ENCODE measurements at regions not wholly inside any gene's neighbourhood (a gene's known extent, or its start where the extent isn't known, plus 50 kb on each side); places are given as distances from the start of the nearest gene placed in this dataset.
"Not testable (repeated sequence)": the region's sequence is repeated elsewhere in the genome, so short reads cannot be mapped to it uniquely, and the experiment has no call there.

- DNase-seq, result not testable (repeated sequence)
Observed at GRCh38 chr15:91415258-91415657, 315.2 kb downstream of the SV2B start.

DNA sequence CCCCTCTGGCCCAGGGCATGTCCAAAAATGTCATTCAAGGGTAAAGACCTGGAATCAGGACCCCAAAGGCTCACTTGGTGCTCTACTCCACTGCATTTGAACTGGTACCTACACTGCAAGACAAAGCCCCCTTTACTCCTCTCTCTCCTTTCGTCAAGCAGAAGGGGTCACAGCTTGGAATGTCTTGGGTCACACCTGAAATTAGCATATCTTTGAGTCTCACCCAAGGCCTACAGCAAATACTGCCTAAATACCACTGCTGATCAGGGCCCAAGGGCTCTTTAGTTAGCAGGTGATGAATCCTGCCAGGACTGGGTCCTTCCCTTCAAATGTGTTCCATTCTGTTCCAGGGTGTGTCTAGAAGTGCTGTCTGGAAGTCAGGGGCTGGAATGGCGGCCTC is 320.6 kb downstream of the SV2B start:
- DNase-seq, result no peak

- no peak for DNase-seq
Observed at GRCh38 chr15:91422797-91423196, 322.7 kb downstream of the SV2B start.

GRCh38 chr15:91424001-91424400 is 323.9 kb downstream of the SV2B start:
- no peak for DNase-seq

DNA sequence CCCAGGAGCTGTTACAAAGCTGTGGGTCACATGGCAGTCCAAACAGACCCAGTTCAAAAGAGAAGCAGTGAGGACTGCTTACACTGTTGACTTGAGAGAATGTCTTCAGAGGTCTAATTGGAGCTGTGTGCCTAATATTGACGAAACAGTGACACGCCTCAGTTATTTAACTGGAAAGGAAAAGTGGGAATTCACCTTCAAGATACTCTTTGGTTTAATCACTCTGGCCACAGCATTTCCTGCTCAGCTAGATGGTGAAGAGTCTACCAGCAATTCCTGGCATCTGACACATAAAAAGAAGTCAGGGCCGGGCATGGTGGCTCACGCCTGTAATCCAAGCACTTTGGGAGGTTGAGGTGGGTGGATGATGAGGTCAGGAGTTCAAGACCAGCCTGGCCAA is 326.4 kb downstream of the SV2B start:
- no peak for DNase-seq

GRCh38 chr15:91429973-91430372 is 329.9 kb downstream of the SV2B start:
- DNase-seq, result no peak

GRCh38 chr15:91431041-91431715 is 331.1 kb downstream of the SV2B start:
- DNase-seq, result no peak

GRCh38 chr15:91435113-91435512 is 335.1 kb downstream of the SV2B start:
- DNase-seq, result no peak

GRCh38 chr15:91444656-91445055 is 344.6 kb downstream of the SV2B start:
- DNase-seq, result no peak

- no peak for DNase-seq
Observed at GRCh38 chr15:91445695-91446228, 345.7 kb downstream of the SV2B start.

GRCh38 chr15:91447991-91448644 is 348.1 kb downstream of the SV2B start:
- no peak for DNase-seq

DNA sequence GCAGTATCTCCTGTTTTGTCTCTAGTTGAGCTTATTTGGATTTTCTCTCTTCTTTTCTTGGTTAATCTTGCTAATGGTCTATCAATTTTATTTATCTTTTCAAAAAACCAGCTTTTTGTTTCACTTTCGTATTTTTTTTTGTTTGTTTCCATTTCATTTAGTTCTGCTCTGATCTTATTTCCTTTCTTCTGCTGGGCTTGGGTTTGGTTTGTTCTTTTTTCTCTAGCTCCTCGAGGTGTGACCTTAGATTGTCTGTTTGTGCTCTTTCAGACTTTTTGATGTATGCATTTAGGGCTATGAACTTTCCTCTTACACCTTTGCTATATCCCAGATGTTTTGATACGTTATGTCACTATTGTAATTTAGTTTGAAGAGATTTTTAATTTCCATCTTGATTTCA is 353.3 kb downstream of the SV2B start:
- DNase-seq, result not testable (repeated sequence)

DNA sequence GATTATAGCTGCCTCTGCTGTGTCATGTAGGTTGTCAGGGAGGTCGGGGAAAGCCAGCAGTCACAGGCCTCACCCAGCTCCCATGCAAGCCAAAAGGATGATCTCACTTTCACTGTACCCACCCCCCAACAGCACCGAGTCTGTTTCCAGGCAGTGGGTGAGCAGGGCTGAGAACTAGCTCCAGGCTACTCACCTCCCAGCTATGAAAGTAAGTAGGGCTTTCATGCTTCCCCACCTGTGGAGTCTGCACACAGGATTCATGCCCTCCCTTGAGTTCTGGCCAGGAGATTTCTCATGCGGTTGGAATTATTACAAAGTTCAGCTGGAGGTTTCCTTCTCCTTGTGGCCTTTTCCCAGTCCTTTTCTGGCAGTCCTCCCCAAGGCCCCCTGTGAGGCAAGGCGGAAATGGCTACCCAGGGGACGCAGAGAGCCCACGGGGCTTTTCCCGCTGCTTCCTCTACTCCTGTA is 356.2 kb downstream of the SV2B start:
- no peak for DNase-seq

GRCh38 chr15:91456921-91457320 is 356.9 kb downstream of the SV2B start:
- DNase-seq, result no peak

GRCh38 chr15:91461377-91461776 is 361.3 kb downstream of the SV2B start:
- no peak for DNase-seq

DNA sequence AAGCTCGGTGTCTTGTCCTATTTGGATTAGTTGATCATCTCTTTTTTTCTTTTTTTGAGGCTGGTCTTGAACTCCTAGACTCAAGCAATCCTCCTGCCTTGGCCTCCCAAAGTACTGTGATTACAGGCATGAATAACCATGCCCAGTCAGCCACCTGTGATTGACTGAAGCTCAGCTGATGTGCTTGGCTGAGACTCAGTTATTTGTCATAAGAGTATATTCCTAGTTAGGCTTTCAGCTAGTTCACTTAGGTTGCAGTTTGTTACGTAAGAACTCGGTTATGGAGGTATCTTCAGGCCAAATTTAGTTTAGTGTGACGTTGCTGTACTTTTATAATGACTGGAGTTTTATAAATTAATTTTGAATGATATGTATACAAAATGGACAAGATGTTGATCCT is 365.0 kb downstream of the SV2B start:
- DNase-seq, result no peak

- DNase-seq, result no peak
Observed at GRCh38 chr15:91465696-91466095, 365.6 kb downstream of the SV2B start.

DNA sequence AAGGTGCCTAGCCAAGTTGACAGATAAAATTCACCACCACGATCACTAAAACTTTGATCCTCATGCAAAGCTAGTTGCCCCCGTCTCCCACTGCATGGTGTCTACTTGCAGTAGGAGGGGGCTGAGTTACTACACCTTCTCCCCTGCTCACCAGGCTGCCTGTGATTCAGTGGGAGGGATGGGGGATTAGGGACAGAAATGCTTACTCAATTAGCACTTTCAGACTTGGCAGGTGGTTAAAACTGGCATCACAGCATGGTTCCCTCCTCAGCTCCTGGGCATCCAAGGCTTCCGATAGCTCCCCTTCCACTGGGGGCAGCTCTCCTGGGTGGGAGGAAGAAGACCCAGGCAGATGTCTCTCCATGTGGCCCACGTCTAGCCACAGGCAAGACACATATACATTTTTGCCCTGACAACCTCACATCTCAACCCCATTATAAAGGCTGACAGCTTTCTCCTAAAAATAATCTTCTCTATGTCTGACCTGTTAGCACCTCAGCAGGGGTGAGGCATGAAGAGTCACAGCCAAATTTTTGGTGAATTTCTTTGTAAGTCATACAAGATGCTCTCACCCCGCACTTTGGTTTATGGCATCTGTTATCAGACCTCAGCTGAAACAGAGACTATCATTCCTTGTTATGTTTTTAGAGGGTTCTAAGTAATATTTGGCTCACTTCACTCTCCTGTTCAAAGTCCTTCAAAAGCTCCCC is 369.0 kb downstream of the SV2B start:
- DNase-seq, result peak; percentile 17

DNA sequence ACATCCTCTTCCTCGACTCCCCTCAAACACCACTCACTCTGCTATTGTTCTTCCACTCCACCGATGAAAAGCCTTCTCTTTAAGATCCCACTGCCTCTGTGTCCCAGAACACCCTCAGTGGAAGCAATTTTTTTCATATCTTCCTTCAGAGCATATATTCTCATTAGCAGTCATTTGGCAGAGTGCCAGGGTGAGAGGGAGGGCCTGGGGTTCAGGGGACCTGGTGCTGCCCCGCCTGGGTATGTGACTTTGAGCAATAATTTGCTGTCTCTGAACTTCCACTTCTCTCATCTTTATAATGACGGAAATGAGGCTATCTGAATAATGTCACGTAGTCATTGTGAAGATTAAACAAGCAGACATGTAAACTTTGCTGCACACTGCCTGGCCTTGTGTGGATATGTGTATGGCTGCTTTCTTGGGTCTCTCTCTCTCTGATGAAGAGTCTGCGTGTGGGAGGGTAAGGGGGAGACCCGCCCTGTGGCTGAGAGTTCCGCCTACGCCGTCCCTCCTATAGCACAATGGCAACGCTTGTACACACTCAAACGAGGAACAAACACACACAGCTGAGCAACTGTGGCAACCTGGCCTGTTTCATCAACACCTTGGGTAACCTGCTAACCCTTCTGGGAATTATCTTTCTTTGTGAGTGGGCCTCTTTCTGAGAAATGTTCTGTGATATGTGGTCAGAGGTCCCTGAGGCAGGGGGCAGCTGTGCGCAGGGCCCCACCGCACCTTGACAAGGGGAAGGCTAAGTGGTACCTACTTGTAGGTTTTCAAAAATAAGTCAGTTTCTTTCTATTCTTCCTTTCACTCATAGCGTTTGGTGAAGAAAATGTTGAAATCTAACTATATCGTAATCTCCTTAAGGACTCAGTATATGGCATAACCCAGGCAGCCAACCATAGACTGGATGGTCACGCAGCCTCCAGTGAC is 369.8 kb downstream of the SV2B start:
- peak; percentile 54 for DNase-seq

GRCh38 chr15:91471468-91471867 is 371.4 kb downstream of the SV2B start:
- no peak for DNase-seq

- DNase-seq, result no peak
Observed at GRCh38 chr15:91472316-91472756, 372.3 kb downstream of the SV2B start.

DNA sequence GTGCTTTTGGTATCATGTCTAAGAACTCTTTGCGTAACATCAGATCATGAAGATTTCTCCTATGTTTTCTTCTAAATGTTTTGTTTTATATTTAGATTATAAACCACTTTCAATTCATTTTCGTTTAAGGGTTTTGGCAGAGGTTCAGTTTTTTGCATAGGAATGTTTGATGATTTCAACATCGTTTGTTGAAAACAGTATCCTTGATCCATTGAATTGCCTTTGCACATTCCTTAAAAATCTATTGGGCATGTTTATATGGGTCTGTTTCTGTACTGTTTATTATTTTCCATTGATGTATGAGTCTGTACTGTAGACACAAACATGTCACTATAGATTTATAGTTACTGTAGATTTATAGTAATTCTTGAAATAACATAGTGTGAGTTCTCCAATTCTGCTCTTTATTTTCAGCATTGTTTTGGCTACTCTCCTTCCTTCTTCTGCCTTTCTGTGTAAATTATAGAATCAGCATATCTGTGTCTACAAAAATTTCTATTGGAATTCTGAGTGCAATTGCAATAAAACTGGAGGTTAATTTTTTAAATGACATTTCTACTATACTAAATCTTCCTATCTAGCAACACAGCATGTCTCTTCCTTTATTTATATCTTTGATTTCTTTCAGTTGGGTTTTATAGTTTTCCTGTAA is 374.0 kb downstream of the SV2B start:
- DNase-seq, result no peak

Measured in stimulated activated CD4-positive, alpha-beta T cell treated with anti-CD3 and anti-CD28 coated beads, Interleukin-4, amount 100 ng/mL, for 24 hours (primary cell).